Thymus (tissue), 11 donors: ENCODE measurements at regions not wholly inside any gene's neighbourhood (a gene's known extent, or its start where the extent isn't known, plus 50 kb on each side); places are given as distances from the start of the nearest gene placed in this dataset.

Source experiments
- DNase-seq, 9 donors: peaks; one replicate each; pipeline ENCODE4 v3.0.0-alpha.2; 2013; ENCODE audit warnings: low spot score in 9 of 9, low read depth in 6 of 9, missing footprints in 1 of 9
- H3K27ac ChIP-seq, 2 donors: one replicate each; pipeline ENCODE4 v1.5.1; 2013; ENCODE audit warnings: control low read depth in 1 of 2, low read depth in 1 of 2, low read length in 1 of 2, mild to moderate bottlenecking in 1 of 2, moderate library complexity in 1 of 2
- H3K27me3 ChIP-seq, 2 donors: one replicate each; pipeline ENCODE4 v1.5.1; 2013; ENCODE audit warnings: low read length in 1 of 2; ENCODE audit not compliant: control insufficient read depth in 2 of 2, insufficient read depth in 1 of 2
- H3K36me3 ChIP-seq, 2 donors: one replicate each; pipeline ENCODE4 v1.5.1; 2013; ENCODE audit warnings: low read length in 1 of 2, mild to moderate bottlenecking in 1 of 2, moderate library complexity in 1 of 2; ENCODE audit not compliant: control insufficient read depth in 2 of 2, insufficient read depth in 2 of 2
- H3K4me1 ChIP-seq, 2 donors: one replicate each; pipeline ENCODE4 v1.5.1; 2013; ENCODE audit warnings: low read length in 2 of 2; ENCODE audit not compliant: control insufficient read depth in 2 of 2, insufficient read depth in 2 of 2
- H3K4me3 ChIP-seq, 2 donors: one replicate each; pipeline ENCODE4 v1.5.1; 2013; ENCODE audit warnings: low read length in 2 of 2, control low read depth in 1 of 2, mild to moderate bottlenecking in 1 of 2
- H3K9me3 ChIP-seq, 2 donors: one replicate each; pipeline ENCODE4 v1.5.1; 2013; ENCODE audit warnings: low read length in 1 of 2, mild to moderate bottlenecking in 1 of 2; ENCODE audit not compliant: control insufficient read depth in 2 of 2, insufficient read depth in 1 of 2
- WGBS: extraction: QIAGEN DNeasy Blood & Tissue Kit; methylation state at CpG from one replicate; pipeline ENCODE4 v1.1.7; 2013; 5-methylcytosine and 5-hydroxymethylcytosine counted together
- donor health status: healthy.

DNA sequence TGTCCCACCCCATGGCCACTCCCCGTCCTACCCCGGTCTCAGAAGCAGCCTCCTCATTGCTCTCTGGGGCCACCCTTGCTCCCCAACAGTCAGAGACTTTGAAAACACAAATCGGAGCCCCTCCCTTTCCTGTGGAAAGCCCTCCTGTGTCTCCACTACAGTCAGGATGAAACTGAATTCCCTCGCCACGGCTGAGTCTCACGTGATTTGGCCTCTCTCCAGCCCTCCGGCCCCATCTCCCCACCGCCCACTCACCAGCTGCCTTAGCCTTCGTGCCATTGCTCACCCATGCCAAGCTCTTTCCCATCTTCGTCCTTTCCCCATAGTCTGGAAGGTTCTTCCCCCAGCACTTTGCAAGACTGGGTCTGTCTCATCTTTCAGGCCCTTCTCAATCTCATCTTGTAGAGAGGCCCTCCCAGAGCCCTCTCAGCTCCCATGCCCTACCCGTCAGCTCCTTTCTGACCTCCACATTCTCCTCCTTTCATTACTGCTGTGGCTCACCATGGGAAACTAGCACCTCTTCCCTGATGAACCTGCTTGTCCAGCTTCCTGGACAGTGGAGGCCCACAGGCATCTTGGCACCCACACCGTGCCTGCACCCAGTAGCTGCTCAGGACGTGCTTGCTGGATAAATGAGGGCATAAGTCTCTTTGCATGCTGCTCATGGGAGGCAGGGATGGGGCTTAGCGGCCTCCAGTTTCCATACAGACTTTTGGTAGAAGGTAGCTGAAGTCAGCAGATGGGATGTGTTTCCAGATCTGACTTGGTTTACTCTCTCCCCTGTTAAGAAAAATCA is 126.4 kb upstream of the COL5A1 start:
- no peak overlapping the region for H3K27ac ChIP-seq

DNA sequence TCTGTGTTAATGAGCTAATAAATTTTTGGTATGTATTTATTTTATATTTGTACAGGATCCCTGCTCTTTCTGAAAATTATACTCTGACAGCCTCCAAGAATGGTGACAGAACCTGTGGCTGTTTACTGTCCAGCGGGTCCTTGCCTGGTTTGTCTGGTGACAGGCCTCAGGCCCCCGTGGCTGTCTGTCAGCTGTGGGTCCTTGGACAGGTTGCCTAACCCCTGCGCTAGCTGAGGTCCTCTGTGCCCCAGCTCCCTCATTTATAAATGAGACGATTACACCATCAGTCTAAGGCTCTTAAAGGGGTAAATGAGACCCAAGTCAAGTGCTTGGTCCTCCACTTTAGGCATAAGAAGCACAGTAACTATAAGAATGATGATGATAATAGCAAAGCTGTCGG is 125.1 kb upstream of the COL5A1 start:
- H3K36me3 ChIP-seq, result no peaks in the 10 kb centered on the region
- no peak for DNase-seq
- WGBS, result 96% methylated on average over 5 of the region's 5 CpGs

More for the DNA sequence above, 126.4 kb upstream of the COL5A1 start:
- Histone ChIP-seq H3K4me1 (peaks cover 0 to 5% of the 10 kb centered on the region in 2 donors), H3K4me3 (no peak overlapping the region), H3K9me3 (peaks cover 0 to 10% of the 10 kb centered on the region in 2 donors), H3K27me3 (no peaks in the 10 kb centered on the region), H3K36me3 (no peaks in the 10 kb centered on the region)
- DNase-seq, result no peak
- WGBS, result 92% methylated on average over 14 of the region's 14 CpGs

GRCh38 chr9:134517069-134517680 is 124.4 kb upstream of the COL5A1 start:
- Histone ChIP-seq H3K4me1 (peaks cover 0 to 5% of the 10 kb centered on the region in 2 donors), H3K36me3 (no peaks in the 10 kb centered on the region), H3K4me3 (no peak overlapping the region), H3K27me3 (no peaks in the 10 kb centered on the region), H3K27ac (no peak overlapping the region), H3K9me3 (peaks cover 0 to 20% of the 10 kb centered on the region in 2 donors)
- WGBS, result 94% methylated on average over 18 of the region's 18 CpGs
- no peak for DNase-seq

More for the DNA sequence above, 125.1 kb upstream of the COL5A1 start:
- Histone ChIP-seq H3K4me1 (peaks cover 0 to 5% of the 10 kb centered on the region in 2 donors), H3K4me3 (no peak overlapping the region), H3K27me3 (no peaks in the 10 kb centered on the region), H3K27ac (no peak overlapping the region), H3K9me3 (peaks cover 0 to 20% of the 10 kb centered on the region in 2 donors)

GRCh38 chr9:134518004-134518606 is 123.5 kb upstream of the COL5A1 start:
- peaks cover 0 to 20% of the 10 kb centered on the region in 2 donors for H3K9me3 ChIP-seq
- H3K27me3 ChIP-seq, result no peaks in the 10 kb centered on the region
- peaks cover 0 to 5% of the 10 kb centered on the region in 2 donors for H3K4me1 ChIP-seq
- no peaks in the 10 kb centered on the region for H3K36me3 ChIP-seq
- 91% methylated on average over 28 of the region's 28 CpGs for WGBS
- H3K4me3 ChIP-seq, result no peak overlapping the region
- no peak overlapping the region for H3K27ac ChIP-seq
- DNase-seq, result no peak

DNA sequence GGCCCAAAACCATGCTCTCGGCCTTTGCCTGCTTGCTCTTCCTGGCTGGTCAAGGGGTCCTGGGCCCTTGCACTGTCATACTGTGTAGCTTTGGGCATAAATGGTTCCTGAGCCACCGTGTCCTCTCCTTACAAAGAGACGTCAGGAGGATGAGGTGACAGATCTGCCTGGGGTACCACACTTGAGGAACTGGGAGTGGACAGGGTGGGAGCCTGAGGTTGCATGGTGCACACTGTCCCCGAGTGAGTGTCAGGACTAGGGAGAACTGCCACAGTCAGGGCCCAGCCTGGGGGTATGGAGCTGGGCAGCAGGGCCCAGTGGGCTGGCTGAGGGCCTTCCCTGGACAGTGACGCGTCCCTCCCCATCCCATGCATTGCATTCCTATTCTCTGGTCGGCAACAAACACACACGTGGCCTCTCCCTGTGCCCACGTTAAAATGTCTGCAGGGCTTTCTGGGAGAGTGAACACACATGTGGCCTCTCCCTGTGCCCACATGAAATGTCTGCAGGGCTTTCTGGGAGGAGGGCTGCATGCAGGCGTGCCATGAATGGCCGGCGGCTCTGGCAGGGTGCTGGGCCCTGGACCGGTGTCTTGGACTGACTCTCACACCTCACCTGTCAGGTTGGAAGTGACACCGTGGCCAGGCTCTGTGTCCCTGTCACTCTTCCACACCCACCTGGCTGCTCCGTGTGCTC is 122.1 kb upstream of the COL5A1 start:
- Histone ChIP-seq H3K4me3 (no peak overlapping the region), H3K27ac (no peak overlapping the region), H3K27me3 (no peaks in the 10 kb centered on the region), H3K4me1 (peaks cover 0 to 5% of the 10 kb centered on the region in 2 donors), H3K9me3 (peaks cover 0 to 12% of the 10 kb centered on the region in 2 donors), H3K36me3 (no peaks in the 10 kb centered on the region)
- no peak for DNase-seq
- WGBS, result 94% methylated on average over 15 of the region's 15 CpGs

DNA sequence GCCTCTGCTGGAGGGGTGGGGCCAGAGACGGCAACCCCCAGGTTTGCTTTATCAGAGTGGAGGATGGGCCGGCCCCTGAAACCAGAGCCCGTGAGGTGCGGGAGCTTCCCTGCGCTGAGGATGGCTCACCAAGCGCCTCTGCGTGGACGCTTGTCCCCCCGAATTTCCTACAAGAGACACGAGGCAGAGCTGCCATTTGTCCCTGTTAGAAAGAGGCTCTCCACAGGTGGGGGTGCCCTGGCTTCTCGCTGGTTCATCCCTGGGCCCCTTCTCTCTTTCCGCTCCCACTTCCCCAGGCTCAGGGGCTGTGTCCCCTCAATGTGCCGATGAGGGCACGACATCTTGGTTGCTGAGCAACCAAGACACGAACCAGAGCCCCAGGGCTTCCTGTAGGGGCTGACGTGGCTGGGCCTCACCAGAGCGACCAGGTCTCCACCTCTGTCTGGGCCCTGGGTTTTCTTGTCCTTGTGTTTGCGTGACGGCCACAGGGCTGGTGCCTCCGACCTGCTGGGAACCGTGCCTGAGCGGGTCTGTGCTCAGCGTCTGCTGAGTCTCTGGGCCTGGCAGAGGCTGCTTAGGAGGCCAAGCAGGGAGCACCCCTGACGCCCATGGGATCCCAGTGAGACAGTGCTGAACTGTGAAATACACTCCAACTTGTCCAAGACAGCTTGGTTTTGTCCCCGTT is 119.6 kb upstream of the COL5A1 start:
- peaks cover 0 to 10% of the 10 kb centered on the region in 2 donors for H3K9me3 ChIP-seq
- no peak overlapping the region for H3K27ac ChIP-seq
- H3K4me3 ChIP-seq, result no peak overlapping the region
- no peaks in the 10 kb centered on the region for H3K4me1 ChIP-seq
- H3K27me3 ChIP-seq, result no peaks in the 10 kb centered on the region
- no peaks in the 10 kb centered on the region for H3K36me3 ChIP-seq
- 87% methylated on average over 25 of the region's 25 CpGs for WGBS
- no peak for DNase-seq

GRCh38 chr9:134522502-134522848 is 119.1 kb upstream of the COL5A1 start:
- no peaks in the 10 kb centered on the region for H3K27me3 ChIP-seq
- no peaks in the 10 kb centered on the region for H3K36me3 ChIP-seq
- WGBS, result 92% methylated on average over 7 of the region's 7 CpGs
- DNase-seq, result no peak
- no peak overlapping the region for H3K4me3 ChIP-seq
- H3K4me1 ChIP-seq, result no peaks in the 10 kb centered on the region
- H3K27ac ChIP-seq, result no peak overlapping the region
- peaks cover 0 to 10% of the 10 kb centered on the region in 2 donors for H3K9me3 ChIP-seq

- no peak overlapping the region for H3K4me3 ChIP-seq
- no peaks in the 10 kb centered on the region for H3K4me1 ChIP-seq
- peaks cover 0 to 10% of the 10 kb centered on the region in 2 donors for H3K9me3 ChIP-seq
- no peak overlapping the region for H3K27ac ChIP-seq
- WGBS, result 94% methylated on average over 11 of the region's 11 CpGs
- H3K36me3 ChIP-seq, result no peaks in the 10 kb centered on the region
- no peak for DNase-seq
- H3K27me3 ChIP-seq, result no peaks in the 10 kb centered on the region
These were observed 118.6 kb upstream of the COL5A1 start for GRCh38 chr9:134522976-134523375.
